ENCODE measurements at regions not wholly inside any gene's neighbourhood (a gene's known extent, or its start where the extent isn't known, plus 50 kb on each side); places are given as distances from the start of the nearest gene placed in this dataset.
"Not testable (repeated sequence)": the region's sequence is repeated elsewhere in the genome, so short reads cannot be mapped to it uniquely, and the experiment has no call there.

DNA sequence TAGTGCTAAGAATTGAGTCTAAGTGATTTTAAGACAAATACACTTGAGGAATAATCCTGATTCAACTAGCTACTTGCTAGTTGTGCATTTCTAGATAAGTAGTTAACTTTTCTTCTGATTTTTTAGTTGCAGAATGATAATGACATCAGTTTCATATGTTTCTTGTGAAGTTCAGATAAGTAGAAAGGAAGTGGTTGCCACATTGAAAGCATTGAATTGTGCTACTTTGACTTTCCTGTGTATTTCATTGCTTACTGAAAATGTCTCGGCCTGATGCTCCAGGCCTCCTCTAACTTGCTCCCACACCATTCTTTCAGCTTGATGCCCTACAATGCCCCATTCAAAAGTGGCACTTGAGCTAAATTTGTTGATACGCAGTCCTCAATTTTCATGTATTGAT lies 980.0 kb downstream of the TMTC2 start:
- no peak for DNase-seq (ENCODE audit: low read depth in 4 of 4, low spot score in 2 of 4)

GRCh38 chr12:83665634-83666218 lies 979.0 kb downstream of the TMTC2 start:
- no peak for DNase-seq (ENCODE audit: low read depth in 4 of 4, low spot score in 2 of 4)

- DNase-seq (ENCODE audit: low read depth in 4 of 4, low spot score in 2 of 4) = peak in 2 of 4 donors; percentile 23 to 37
Observed at GRCh38 chr12:83664650-83665049, 977.9 kb downstream of the TMTC2 start.

DNA sequence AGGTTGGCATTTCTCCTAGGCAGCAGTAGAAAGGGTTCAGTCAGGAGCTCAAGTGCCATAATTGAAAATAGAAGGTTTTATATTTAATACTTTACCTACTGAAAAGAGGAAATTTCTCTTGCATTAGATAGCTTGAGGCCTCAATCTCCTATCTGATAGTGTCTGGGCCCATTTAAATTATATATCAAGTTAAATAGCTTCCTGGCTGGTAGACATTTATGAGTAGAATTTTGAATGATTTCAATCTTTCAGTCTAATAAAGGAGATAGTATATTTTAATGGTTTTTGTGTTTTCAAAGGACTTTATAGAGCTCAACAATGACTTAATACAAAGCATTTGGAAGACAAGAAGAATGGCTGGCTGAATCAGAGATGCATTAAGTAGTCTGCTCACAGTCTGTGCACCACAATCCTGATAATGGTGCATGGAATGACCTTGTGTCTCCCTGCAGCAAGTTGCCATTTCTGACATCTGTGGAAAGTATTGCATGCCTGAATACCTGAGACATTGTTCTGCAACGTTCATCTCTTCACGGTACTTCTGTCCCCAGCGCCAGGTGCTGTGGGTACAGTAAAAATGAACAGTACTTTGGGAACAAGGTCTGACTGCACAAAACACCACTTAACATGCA lies 974.1 kb downstream of the TMTC2 start:
- no peak for DNase-seq (ENCODE audit: low read depth in 4 of 4, low spot score in 2 of 4)

- no peak for DNase-seq (ENCODE audit: low read depth in 4 of 4, low spot score in 2 of 4)
Observed at GRCh38 chr12:83659321-83659720, 972.6 kb downstream of the TMTC2 start.

GRCh38 chr12:83656004-83656403 lies 969.3 kb downstream of the TMTC2 start:
- no peak for DNase-seq (ENCODE audit: low read depth in 4 of 4, low spot score in 2 of 4)

GRCh38 chr12:83642205-83642604 lies 955.5 kb downstream of the TMTC2 start:
- DNase-seq (ENCODE audit: low read depth in 4 of 4, low spot score in 2 of 4) = no peak

DNA sequence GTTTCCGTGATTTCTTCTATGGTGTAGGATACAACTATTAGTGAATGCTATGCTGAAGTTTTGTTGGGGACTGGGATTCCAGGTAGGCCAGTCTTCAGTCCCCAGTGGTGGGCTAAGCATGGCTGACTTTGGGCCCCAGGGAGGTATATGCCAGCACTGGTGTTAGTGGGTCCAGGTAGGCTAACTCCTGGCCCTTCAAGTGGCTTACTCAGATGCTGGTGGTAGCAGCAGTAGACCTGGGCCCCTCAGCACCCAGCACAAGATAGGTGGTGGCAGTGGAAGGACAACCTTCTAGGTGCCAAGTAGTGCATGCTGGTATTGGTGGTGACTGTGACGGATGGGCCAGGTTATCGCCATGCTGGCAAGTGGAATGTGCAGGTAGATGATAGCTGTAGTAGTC lies 955.1 kb downstream of the TMTC2 start:
- no peak for DNase-seq (ENCODE audit: low read depth in 4 of 4, low spot score in 2 of 4)

GRCh38 chr12:83634726-83635267 lies 948.1 kb downstream of the TMTC2 start:
- DNase-seq (ENCODE audit: low read depth in 4 of 4, low spot score in 2 of 4) = no peak

DNA sequence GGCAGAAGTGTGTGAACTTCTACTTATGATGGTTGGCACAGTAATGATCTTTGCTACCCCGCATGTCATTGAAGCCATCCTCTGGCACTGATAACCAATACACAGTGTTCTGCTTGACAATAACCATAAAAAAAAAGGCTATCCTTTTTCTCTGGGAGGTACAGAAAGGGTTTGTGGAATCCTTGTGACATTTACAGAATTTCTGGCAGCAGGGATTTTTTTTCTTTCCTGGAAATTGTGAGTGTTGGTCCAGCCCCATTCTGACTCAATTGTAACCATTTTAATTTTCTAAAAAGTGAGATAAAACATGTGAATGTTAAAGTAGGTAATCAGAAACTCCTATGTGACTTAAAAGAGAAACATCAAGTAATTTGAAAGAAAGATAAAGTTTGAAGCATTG lies 943.8 kb downstream of the TMTC2 start:
- DNase-seq (ENCODE audit: low read depth in 4 of 4, low spot score in 2 of 4) = no peak

DNA sequence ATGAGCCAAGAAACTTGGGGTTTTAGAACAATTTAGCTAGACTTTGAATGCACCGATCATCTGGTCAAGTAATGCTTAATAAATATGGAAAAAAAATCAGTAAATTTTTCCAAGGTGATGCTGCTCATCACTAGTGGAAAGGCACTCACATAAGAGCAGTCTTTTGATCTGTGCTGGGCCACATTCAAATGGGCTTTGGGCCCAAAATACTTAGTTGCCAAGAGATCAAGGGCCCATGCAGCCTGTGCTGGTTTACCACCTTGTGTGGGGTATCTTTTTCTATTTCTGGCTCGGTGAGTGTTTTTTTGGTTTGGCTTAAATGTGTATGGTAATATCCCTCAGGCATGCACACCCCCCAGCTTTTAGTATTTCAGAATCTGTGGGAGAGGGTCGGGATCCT lies 943.2 kb downstream of the TMTC2 start:
- no peak for DNase-seq (ENCODE audit: low read depth in 4 of 4, low spot score in 2 of 4)

- no peak for DNase-seq (ENCODE audit: low read depth in 4 of 4, low spot score in 2 of 4)
Observed at GRCh38 chr12:83622205-83622604, 935.5 kb downstream of the TMTC2 start.

GRCh38 chr12:83619973-83620372 lies 933.3 kb downstream of the TMTC2 start:
- no peak for DNase-seq (ENCODE audit: low read depth in 4 of 4, low spot score in 2 of 4)

DNA sequence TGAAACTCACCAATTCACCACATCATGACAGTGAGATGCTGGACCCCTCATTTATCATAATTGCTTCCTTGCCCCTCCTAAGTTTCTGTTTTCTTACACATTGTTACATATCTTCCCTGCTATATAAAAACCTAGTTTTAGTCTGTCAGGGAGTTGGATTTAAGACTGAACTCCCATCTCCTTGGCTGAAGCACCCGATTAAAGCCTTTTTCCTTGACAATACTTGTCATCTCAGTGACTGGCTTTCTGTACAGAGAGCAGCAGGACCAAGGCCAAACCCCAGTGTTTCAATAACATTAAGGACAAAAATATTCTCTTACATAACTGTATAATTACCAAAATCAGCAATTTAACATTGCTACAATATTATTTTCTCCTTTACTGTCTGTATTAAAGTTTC lies 928.4 kb downstream of the TMTC2 start:
- DNase-seq (ENCODE audit: low read depth in 4 of 4, low spot score in 2 of 4) = no peak

DNA sequence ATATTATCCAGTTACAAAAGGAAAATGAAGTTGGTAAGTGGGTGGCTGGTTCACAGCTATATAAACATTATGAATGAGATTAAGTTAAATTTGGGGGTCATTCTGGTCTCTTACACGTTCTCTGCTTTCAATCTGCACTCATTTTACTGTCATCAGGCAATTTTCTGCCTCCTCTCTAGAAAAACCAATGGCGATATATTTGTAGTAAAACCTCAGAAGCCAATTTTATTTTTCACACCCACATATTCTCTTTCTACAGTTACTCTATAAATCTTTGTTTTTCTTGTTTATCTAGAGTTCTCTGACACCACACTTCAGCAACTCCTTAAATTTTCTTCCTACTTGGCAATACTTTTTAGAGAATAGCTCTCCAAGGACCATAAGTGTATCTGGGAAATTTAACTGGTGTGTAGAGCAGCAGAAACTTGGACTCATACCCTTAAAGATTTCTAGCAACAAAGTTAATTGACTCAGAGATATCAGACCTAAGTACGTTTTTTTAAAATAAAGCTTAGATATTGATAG lies 926.9 kb downstream of the TMTC2 start:
- DNase-seq (ENCODE audit: low read depth in 4 of 4, low spot score in 2 of 4) = peak in 2 of 4 donors; percentile 3 to 16

GRCh38 chr12:83603106-83603505 lies 916.4 kb downstream of the TMTC2 start:
- DNase-seq (ENCODE audit: low read depth in 4 of 4, low spot score in 2 of 4) = no peak

GRCh38 chr12:83575326-83575725 lies 888.6 kb downstream of the TMTC2 start:
- DNase-seq (ENCODE audit: low read depth in 4 of 4, low spot score in 2 of 4) = no peak

- DNase-seq (ENCODE audit: low read depth in 4 of 4, low spot score in 2 of 4) = no peak
Observed at GRCh38 chr12:83574142-83574541, 887.4 kb downstream of the TMTC2 start.

DNA sequence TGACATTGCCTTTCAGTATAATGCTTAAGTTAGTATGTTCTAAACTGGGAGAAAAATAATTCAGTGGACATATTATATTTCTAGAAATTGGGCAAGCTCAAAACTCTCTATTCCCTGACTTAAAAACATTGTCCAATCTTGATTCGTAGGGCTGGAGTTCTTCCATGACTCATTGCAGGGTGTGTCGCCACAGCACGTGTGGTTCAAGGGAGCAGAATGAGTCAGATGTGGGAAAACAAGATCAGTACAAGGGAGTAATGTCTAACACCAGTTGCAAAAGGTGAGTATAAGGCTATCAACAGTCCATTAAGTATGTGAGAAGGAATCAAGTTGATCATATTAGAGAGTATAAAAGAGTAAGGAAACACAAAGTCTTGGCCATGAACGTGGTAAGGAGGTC lies 887.0 kb downstream of the TMTC2 start:
- DNase-seq (ENCODE audit: low read depth in 4 of 4, low spot score in 2 of 4) = no peak

DNA sequence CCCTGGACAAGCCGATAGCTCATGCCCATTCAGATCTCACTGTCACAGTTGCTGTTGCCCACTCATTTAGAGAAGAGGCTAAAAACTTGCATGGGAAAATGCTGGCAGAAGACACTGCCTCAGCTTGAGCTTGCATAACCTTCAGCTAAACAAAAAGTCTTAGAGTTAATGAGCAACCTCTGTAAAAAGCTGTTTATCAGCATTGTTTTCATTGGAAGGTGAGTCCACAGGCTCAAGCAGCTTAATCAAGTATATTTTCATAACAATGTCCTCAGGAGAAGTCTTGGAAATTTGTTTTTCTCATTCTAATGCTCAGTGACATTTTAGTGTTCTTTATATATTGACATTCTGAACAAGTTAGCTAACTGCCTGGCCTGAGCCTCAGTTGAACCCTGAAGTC lies 872.9 kb downstream of the TMTC2 start:
- DNase-seq (ENCODE audit: low read depth in 4 of 4, low spot score in 2 of 4) = no peak

- DNase-seq (ENCODE audit: low read depth in 4 of 4, low spot score in 2 of 4) = not testable (repeated sequence)
Observed at GRCh38 chr12:83556040-83556439, 869.3 kb downstream of the TMTC2 start.

DNA sequence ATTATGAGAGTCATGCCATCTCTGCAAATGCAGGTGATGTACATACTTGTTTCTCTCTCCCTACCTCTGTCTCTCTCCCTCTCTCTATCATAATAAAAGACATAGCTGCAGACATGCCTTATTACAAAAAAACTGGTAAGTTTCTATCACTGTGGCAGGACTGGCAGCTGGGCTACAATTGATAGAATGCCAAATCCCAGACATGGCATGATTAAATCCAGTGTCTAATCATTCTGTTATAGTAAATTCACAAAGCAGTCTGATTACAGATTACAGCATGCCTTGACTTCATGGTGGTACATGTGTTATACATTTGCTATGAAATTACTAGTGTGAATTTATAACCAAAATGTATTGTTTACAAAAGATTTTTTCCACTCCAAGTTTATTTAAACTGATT lies 854.7 kb downstream of the TMTC2 start:
- DNase-seq (ENCODE audit: low read depth in 4 of 4, low spot score in 2 of 4) = no peak

Measured in left renal cortex interstitium (tissue), 4 donors.